ENCODE measurements at regions not wholly inside any gene's neighbourhood (a gene's known extent, or its start where the extent isn't known, plus 50 kb on each side); places are given as distances from the start of the nearest gene placed in this dataset.

GRCh38 chr6:123702943-123703342 is 66.2 kb upstream of the TRDN start:
- FAIRE-seq: no peak
- no peaks in the 10 kb centered on the region for H3K36me3 ChIP-seq (ENCODE audit: control insufficient read depth in 2 of 2, insufficient read depth in 2 of 2, low read length in 1 of 2)

More at GRCh38 chr6:123702943-123703342, 66.2 kb upstream of the TRDN start:
- ChIA-PET CTCF (interaction anchor here (1.5 kb wide), 1 partner anchor 13 kb away, joined by 7 read pairs; no protein-coding TSS in a partner anchor), POLR2A (no interaction called here), RAD21 (ENCODE audit: unreplicated experiment) (no interaction called here), SMC1A (ENCODE audit: uncharacterized antibody, unreplicated experiment) (interaction anchor here (1.0 to 1.5 kb wide), 2 partner anchors 8 to 12 kb away, joined by 3 to 4 read pairs; no protein-coding TSS in a partner anchor)
- Histone ChIP-seq H3K79me2 (ENCODE audit: control insufficient read depth, insufficient read depth, low read length) (no peaks in the 10 kb centered on the region), H4K20me1 (ENCODE audit: control insufficient read depth, insufficient read depth) (no peaks in the 10 kb centered on the region), H3K9ac (ENCODE audit: control insufficient read depth, insufficient read depth, low read length) (no peak overlapping the region), H3K4me2 (ENCODE audit: control insufficient read depth, insufficient read depth) (no peak overlapping the region), H3K4me1 (ENCODE audit: control insufficient read depth, insufficient read depth, low read length) (no peaks in the 10 kb centered on the region), H3K4me3 (no peak overlapping the region), H3K27ac (ENCODE audit: control insufficient read depth, insufficient read depth) (no peak overlapping the region), H3K27me3 (replicated peaks in 1 of 2; ENCODE audit: control insufficient read depth in 2 of 2, insufficient read depth in 2 of 2, low read length in 1 of 2) (no peaks in the 10 kb centered on the region), H2AFZ (ENCODE audit: control insufficient read depth, low read depth, low read length) (no peak overlapping the region), H3K9me3 (replicated peaks; ENCODE audit: control insufficient read depth, insufficient read depth, low read length) (no peaks in the 10 kb centered on the region)
- no TSS peak for BruUV-seq (replicated peaks)
- intact Hi-C loops (cut with micrococcal nuclease; ENCODE audit: unreplicated experiment): no loop called here
- WGBS (ENCODE audit: insufficient coverage, insufficient replicate concordance, low lambda C conversion rate, missing lambda C conversion rate): 40% methylated on average over 3 of the region's 3 CpGs
- no peak for TF ChIP-seq RUNX3 (IDR thresholded peaks at IDR 0.05; ENCODE audit: low read length)
- TF ChIP-seq REST (IDR thresholded peaks at IDR 0.05; ENCODE audit: low read depth, low read length): no peak
- TF ChIP-seq TBL1XR1 (IDR thresholded peaks at IDR 0.05; ENCODE audit: low read depth, low read length): no peak
- TF ChIP-seq KDM1A (IDR thresholded peaks at IDR 0.05; ENCODE audit: borderline replicate concordance): no peak
- no peak for TF ChIP-seq ATF3 (IDR thresholded peaks at IDR 0.05; ENCODE audit: borderline replicate concordance, extremely low read depth, low read depth, low read length)
- no peak for TF ChIP-seq LARP7 (IDR thresholded peaks at IDR 0.05)
- no peak for TF ChIP-seq NR2C1 (IDR thresholded peaks at IDR 0.05)
- no peak for TF ChIP-seq ZZZ3 (IDR thresholded peaks at IDR 0.05; ENCODE audit: control insufficient read depth, insufficient read length, low read depth)
- TF ChIP-seq RAD51 (IDR thresholded peaks at IDR 0.05): no peak
- TF ChIP-seq POU2F2 (IDR thresholded peaks at IDR 0.05; ENCODE audit: borderline replicate concordance, low read depth, low read length): no peak
- TF ChIP-seq MXI1 (IDR thresholded peaks at IDR 0.05; ENCODE audit: low read depth, low read length): no peak
- ATAC-seq: no peak
- in situ Hi-C loops (cut with MboI): no loop called here
- DNase-seq (ENCODE audit: low read depth, low spot score): no peak
